ENCODE measurements at regions not wholly inside any gene's neighbourhood (a gene's known extent, or its start where the extent isn't known, plus 50 kb on each side); places are given as distances from the start of the nearest gene placed in this dataset.

- TF ChIP-seq CBX3 (IDR thresholded peaks at IDR 0.05; ENCODE audit: low read depth) (no peak), POLR2A (IDR thresholded peaks at IDR 0.05; ENCODE audit: borderline replicate concordance, extremely low read depth, insufficient read depth, insufficient read length) (no peak), TCF7L2 (IDR thresholded peaks at IDR 0.05; ENCODE audit: borderline replicate concordance, extremely low read depth, insufficient read depth, insufficient read length) (no peak), ATF3 (IDR thresholded peaks at IDR 0.05) (no peak), ELF1 (IDR thresholded peaks at IDR 0.05; ENCODE audit: borderline replicate concordance, low read depth) (no peak), RAD21 (IDR thresholded peaks at IDR 0.05; ENCODE audit: low read depth) (no peak), ZFX (IDR thresholded peaks at IDR 0.05) (no peak), EZH2phosphoT487 (IDR thresholded peaks at IDR 0.05; ENCODE audit: borderline replicate concordance) (no peak), SIN3A (IDR thresholded peaks at IDR 0.05; ENCODE audit: low read depth) (no peak), JUND (IDR thresholded peaks at IDR 0.05) (no peak), POLR2AphosphoS5 (IDR thresholded peaks at IDR 0.05; ENCODE audit: low read depth, low read length) (no peak), SRF (IDR thresholded peaks at IDR 0.05; ENCODE audit: low read depth) (no peak), YY1 (IDR thresholded peaks at IDR 0.05; ENCODE audit: extremely low read depth, insufficient replicate concordance, low read depth, low read length) (no peak)
- CTCF ChIA-PET = no interaction called here
- no peak overlapping the region for H3K4me2 ChIP-seq (ENCODE audit: low read length)
- no TSS peak for BruUV-seq (replicated peaks)
- ATAC-seq (no peak), DNase-seq (ENCODE audit: low read depth, low spot score) (no peak)
- H3K79me2 ChIP-seq (ENCODE audit: insufficient read depth, low read length) = no peaks in the 10 kb centered on the region
- H3K27ac ChIP-seq (ENCODE audit: low read depth, low read length) = no peak overlapping the region
- no peak overlapping the region for H2AFZ ChIP-seq (ENCODE audit: low read depth, low read length, poor library complexity, severe bottlenecking)
- no peaks in the 10 kb centered on the region for H3K9me2 ChIP-seq (ENCODE audit: insufficient read depth)
- H3K4me3 ChIP-seq (replicated peaks in 1 of 2; ENCODE audit: low read depth in 1 of 2, low read length in 2 of 2) = no peak overlapping the region
- POLR2A ChIA-PET = no interaction called here
- intact Hi-C loops (cut with micrococcal nuclease) = no loop called here
- no peaks in the 10 kb centered on the region for H4K20me1 ChIP-seq (ENCODE audit: insufficient read depth)
- H3K4me1 ChIP-seq (ENCODE audit: control insufficient read depth in 1 of 2, insufficient read depth in 2 of 2, low read length in 2 of 2) = no peaks in the 10 kb centered on the region
- RAD21 ChIA-PET (ENCODE audit: low non-redundant PET in 1 of 2, low total read pairs in 2 of 2, uncharacterized antibody in 2 of 2, unreplicated experiment in 2 of 2) = no interaction called here
- no peak overlapping the region for H3K9ac ChIP-seq (ENCODE audit: low read length)
- H3K27me3 ChIP-seq (ENCODE audit: insufficient read depth, low read length) = no peaks in the 10 kb centered on the region
- no peaks in the 10 kb centered on the region for H3K9me3 ChIP-seq (ENCODE audit: control insufficient read depth in 1 of 2, insufficient read depth in 1 of 2, low read depth in 1 of 2, low read length in 2 of 2)
- no peaks in the 10 kb centered on the region for H3K36me3 ChIP-seq (ENCODE audit: control insufficient read depth in 1 of 2, insufficient read depth in 2 of 2, low read length in 2 of 2)
Observed at GRCh38 chr16:27665881-27666280, 115.9 kb downstream of the KATNIP start.
